ENCODE measurements at regions not wholly inside any gene's neighbourhood (a gene's known extent, or its start where the extent isn't known, plus 50 kb on each side); places are given as distances from the start of the nearest gene placed in this dataset.

GRCh38 chr1:57833296-57833695 lies 409.4 kb upstream of the DAB1 start:
- no peak for TF ChIP-seq CTCF (conservative IDR thresholded peaks at IDR 0.05; ENCODE audit: low read depth, low read length)
- no peak for TF ChIP-seq EZH2 (IDR thresholded peaks at IDR 0.05; ENCODE audit: low read length, unreplicated experiment)

All from PC-3 (cell line).